K562 (cell line): ENCODE measurements at regions not wholly inside any gene's neighbourhood (a gene's known extent, or its start where the extent isn't known, plus 50 kb on each side); places are given as distances from the start of the nearest gene placed in this dataset.

Experiments
- ATAC-seq: fragments of 200-7000 bp; cut with Tn5 transposase; 3 replicates; pipeline ENCODE4 v1.9.1; 2020; ENCODE audit warnings: moderate library complexity
- BruUV-seq: library from RNA; stranded (reverse); fragments of 400-500 nt; replicated peaks from 2 replicates; lab custom pipeline; 2021; lab: Mats Ljungman, UMichigan
- CTCF ChIA-PET: fragments of 300-600 bp; formaldehyde crosslinking; extraction: SDS; loops from one replicate; lab custom pipeline; 2021; ENCODE audit warnings: low intra/inter-chr PET ratio; lab: Yijun Ruan, JAX
- POLR2A ChIA-PET: fragments of 300-600, 350-650 bp; sonication (Branson Sonifier 250); formaldehyde crosslinking; extraction: SDS; loops from one replicate; lab custom pipeline; 2021; ENCODE audit warnings: antibody characterized with exemption, inconsistent platforms; lab: Yijun Ruan, JAX
- DNase-seq, 4 experiments: peaks; one replicate each; pipeline versions ENCODE4 v3.0.0 to v3.0.0-alpha.2; 2011 to 2018; ENCODE audit warnings: low spot score in 3 of 4, mixed read lengths in 3 of 4; ENCODE audit errors: extremely low read depth in 1 of 4
- FAIRE-seq: peaks from 2 replicates; lab custom pipeline; 2011; peaks lifted over from hg19 to GRCh38; lab: Jason Lieb, UNC
- H2AFZ ChIP-seq: 2 replicates; pipeline ENCODE4 v1.6.0; 2011; ENCODE audit warnings: low read depth, low read length, control low read depth, inconsistent platforms
- H3K27ac ChIP-seq: fragments of 200-600 bp; 3 replicates; pipeline ENCODE4 v1.8.0; 2011; ENCODE audit warnings: low read depth, mild to moderate bottlenecking, control low read depth, inconsistent platforms, low read length, moderate library complexity, mixed read lengths; ENCODE audit errors: extremely low read depth
- H3K27me3 ChIP-seq, 2 experiments: fragments of 300-600 bp in 1 of 2; 2 replicates in 1 of 2; 3 replicates in 1 of 2; pipeline versions ENCODE4 v1.6.0 to v1.8.0; 2011; ENCODE audit warnings: inconsistent platforms in 2 of 2, low read length in 2 of 2, mild to moderate bottlenecking in 1 of 2, mixed read lengths in 1 of 2, moderate library complexity in 1 of 2; ENCODE audit not compliant: control insufficient read depth in 2 of 2, insufficient read depth in 2 of 2
- H3K36me3 ChIP-seq: fragments of 300-600 bp; 3 replicates; pipeline ENCODE4 v1.8.0; 2011; ENCODE audit warnings: mild to moderate bottlenecking, low read length, inconsistent platforms; ENCODE audit not compliant: control insufficient read depth, insufficient read depth
- H3K4me1 ChIP-seq, 2 experiments: fragments of 200-600 bp in 1 of 2; replicated peaks in 1 of 2; 2 replicates in 1 of 2; 3 replicates in 1 of 2; pipeline versions ENCODE4 v1.5.1 to v1.8.0; 2011; ENCODE audit warnings: inconsistent platforms in 2 of 2, low read length in 2 of 2, mild to moderate bottlenecking in 1 of 2, mixed read lengths in 1 of 2, moderate library complexity in 1 of 2; ENCODE audit not compliant: control insufficient read depth in 2 of 2, insufficient read depth in 2 of 2
- H3K4me2 ChIP-seq: 2 replicates; pipeline ENCODE4 v1.6.1; 2011; ENCODE audit warnings: low read length, control low read depth, inconsistent platforms, mixed read lengths; ENCODE audit not compliant: insufficient read depth
- H3K4me3 ChIP-seq: fragments of 200-600 bp; sonication (generic), shearing (Covaris generic); 2 replicates; pipeline ENCODE4 v1.5.1; 2016; ENCODE audit warnings: control low read depth, inconsistent platforms
- H3K79me2 ChIP-seq: fragments of 200-600 bp; 3 replicates; pipeline ENCODE4 v1.8.0; 2011; ENCODE audit warnings: low read length, inconsistent platforms; ENCODE audit not compliant: control insufficient read depth, insufficient read depth
- H3K9ac ChIP-seq, 2 experiments: 2 replicates each; pipeline versions ENCODE4 v1.6.0 to v1.6.1; 2011; ENCODE audit warnings: low read depth in 2 of 2, low read length in 2 of 2, control low read depth in 1 of 2, inconsistent platforms in 1 of 2, mild to moderate bottlenecking in 1 of 2, mixed read lengths in 1 of 2; ENCODE audit not compliant: insufficient read depth in 1 of 2
- H3K9me1 ChIP-seq: one replicate; pipeline ENCODE4 v1.6.0; 2011; ENCODE audit warnings: inconsistent platforms, mild to moderate bottlenecking, low read length, moderate library complexity; ENCODE audit not compliant: control insufficient read depth, insufficient read depth
- H3K9me3 ChIP-seq: replicated peaks from 2 replicates; pipeline ENCODE4 v1.5.1; 2011; ENCODE audit warnings: low read depth, low read length, inconsistent platforms; ENCODE audit not compliant: control insufficient read depth, insufficient read depth
- H4K20me1 ChIP-seq: replicated peaks from 2 replicates; pipeline ENCODE4 v1.6.1; 2011; ENCODE audit warnings: low read length, inconsistent platforms, mixed read lengths; ENCODE audit not compliant: control insufficient read depth, insufficient read depth
- HNRNPH1 ChIP-seq: fragments of 200-400 bp; formaldehyde crosslinking; optimal IDR thresholded peaks from 2 replicates; pipeline ENCODE3; 2017; ENCODE audit warnings: low read depth, mild to moderate bottlenecking, low read length, moderate library complexity
- NFE2L1 ChIP-seq: fragments of 450-650 bp; IDR thresholded peaks from 2 replicates; pipeline ENCODE4 v1.6.1; 2016; ENCODE audit warnings: missing genetic modification characterization, low read depth, mild to moderate bottlenecking, missing compliant biosample characterization, moderate library complexity, borderline replicate concordance
- TAF1 ChIP-seq: IDR thresholded peaks from 2 replicates; pipeline ENCODE4 v1.6.1; 2011; ENCODE audit warnings: mild to moderate bottlenecking, low read length, moderate library complexity; ENCODE audit not compliant: insufficient read depth, control insufficient read depth, severe bottlenecking; ENCODE audit errors: extremely low read depth
- WGBS: fragments of 100-300 bp; shearing (Covaris generic); methylation state at CpG from one replicate; pipeline ENCODE4 v1.1.6; 2016; ENCODE audit warnings: low coverage, mixed read lengths; ENCODE audit not compliant: insufficient coverage; ENCODE audit errors: missing lambda C conversion rate; 5-methylcytosine and 5-hydroxymethylcytosine counted together
- in situ Hi-C: fragments of 300-500 bp; cut with MboI; formaldehyde crosslinking; loops from 4 replicates; pipeline ENCODE4 v1.15.0; 2018; ENCODE audit warnings: inconsistent platforms, mixed read lengths
- intact Hi-C: fragments of 100-400 bp; cut with micrococcal nuclease; formaldehyde crosslinking; loops from 2 replicates; pipeline ENCODE4 v1.14.2; 2022
- TF ChIP-seq, protein P1 (sequence below): fragments of 450-650 bp; conservative IDR thresholded peaks from 2 replicates; pipeline ENCODE4 v1.6.1; 2016; ENCODE audit warnings: missing genetic modification characterization, low read depth, mild to moderate bottlenecking, control low read depth, missing compliant biosample characterization
- TF ChIP-seq, protein P2 (sequence below): fragments of 200-600 bp; sonication (generic); IDR thresholded peaks from one replicate; pipeline ENCODE4 v1.6.1; 2012; ENCODE audit warnings: mild to moderate bottlenecking, low read depth, low read length, inconsistent platforms
- TF ChIP-seq, protein P3 (sequence below): fragments of 150-350 bp; conservative IDR thresholded peaks from 2 replicates; pipeline ENCODE4 v1.6.1; 2014; ENCODE audit warnings: low read length

DNA sequence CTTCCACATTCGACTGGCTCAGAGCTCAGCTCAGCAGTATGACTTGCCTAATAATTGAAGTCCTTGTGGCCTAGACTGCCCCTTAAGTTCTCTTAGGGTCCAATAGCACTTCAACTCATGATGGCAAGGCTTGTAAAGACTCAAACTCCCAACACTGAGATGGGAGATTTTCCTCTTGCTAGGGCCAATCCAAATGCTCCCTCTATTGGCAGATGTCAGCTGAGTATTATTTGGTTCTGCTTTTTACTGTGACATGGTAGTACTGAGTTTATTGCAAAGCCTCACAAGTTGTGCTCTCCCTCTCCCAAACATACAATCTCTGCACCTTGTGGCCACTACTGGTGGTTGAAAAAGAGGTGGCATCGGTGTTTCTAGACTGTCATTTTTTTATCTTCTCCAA is 164.2 kb downstream of the ALG10 start:
- no peaks in the 10 kb centered on the region for H3K27me3 ChIP-seq
- no peaks in the 10 kb centered on the region for H3K9me3 ChIP-seq
- no peaks in the 10 kb centered on the region; a peak in 1 of 5 replicates for H3K4me1 ChIP-seq
- no peak overlapping the region for H3K4me2 ChIP-seq
- H3K4me3 ChIP-seq: no peak overlapping the region
- intact Hi-C loops: loop anchor here (1.0 kb wide), 1 partner anchor 63 kb away; no protein-coding TSS in a partner anchor
- ATAC-seq: peak; percentile 64
- no peaks in the 10 kb centered on the region for H3K79me2 ChIP-seq
- WGBS: 0% methylated on average over 2 of the region's 2 CpGs
- in situ Hi-C loops: no loop called here
- no TSS peak for BruUV-seq
- DNase-seq: peak in 1 of 4 experiments; percentile 12
- no peak for FAIRE-seq
- H3K9ac ChIP-seq: no peak overlapping the region
- no peaks in the 10 kb centered on the region for H4K20me1 ChIP-seq
- H3K36me3 ChIP-seq: no peaks in the 10 kb centered on the region
- H3K9me1 ChIP-seq: no peaks in the 10 kb centered on the region
- ChIA-PET POLR2A (interaction anchor here (0.6 to 0.7 kb wide), 2 partner anchors 122 to 155 kb away, joined by 3 read pairs; no protein-coding TSS in a partner anchor), CTCF (no interaction called here)
- H2AFZ ChIP-seq: no peak overlapping the region
- no peak overlapping the region for H3K27ac ChIP-seq
- TF ChIP-seq HNRNPH1 (no peak), TAF1 (no peak), NFE2L1 (tag) (no peak)
- TF ChIP-seq, protein P1, sequence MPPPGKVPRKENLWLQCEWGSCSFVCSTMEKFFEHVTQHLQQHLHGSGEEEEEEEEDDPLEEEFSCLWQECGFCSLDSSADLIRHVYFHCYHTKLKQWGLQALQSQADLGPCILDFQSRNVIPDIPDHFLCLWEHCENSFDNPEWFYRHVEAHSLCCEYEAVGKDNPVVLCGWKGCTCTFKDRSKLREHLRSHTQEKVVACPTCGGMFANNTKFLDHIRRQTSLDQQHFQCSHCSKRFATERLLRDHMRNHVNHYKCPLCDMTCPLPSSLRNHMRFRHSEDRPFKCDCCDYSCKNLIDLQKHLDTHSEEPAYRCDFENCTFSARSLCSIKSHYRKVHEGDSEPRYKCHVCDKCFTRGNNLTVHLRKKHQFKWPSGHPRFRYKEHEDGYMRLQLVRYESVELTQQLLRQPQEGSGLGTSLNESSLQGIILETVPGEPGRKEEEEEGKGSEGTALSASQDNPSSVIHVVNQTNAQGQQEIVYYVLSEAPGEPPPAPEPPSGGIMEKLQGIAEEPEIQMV (tag): no peak
- TF ChIP-seq, protein P2, sequence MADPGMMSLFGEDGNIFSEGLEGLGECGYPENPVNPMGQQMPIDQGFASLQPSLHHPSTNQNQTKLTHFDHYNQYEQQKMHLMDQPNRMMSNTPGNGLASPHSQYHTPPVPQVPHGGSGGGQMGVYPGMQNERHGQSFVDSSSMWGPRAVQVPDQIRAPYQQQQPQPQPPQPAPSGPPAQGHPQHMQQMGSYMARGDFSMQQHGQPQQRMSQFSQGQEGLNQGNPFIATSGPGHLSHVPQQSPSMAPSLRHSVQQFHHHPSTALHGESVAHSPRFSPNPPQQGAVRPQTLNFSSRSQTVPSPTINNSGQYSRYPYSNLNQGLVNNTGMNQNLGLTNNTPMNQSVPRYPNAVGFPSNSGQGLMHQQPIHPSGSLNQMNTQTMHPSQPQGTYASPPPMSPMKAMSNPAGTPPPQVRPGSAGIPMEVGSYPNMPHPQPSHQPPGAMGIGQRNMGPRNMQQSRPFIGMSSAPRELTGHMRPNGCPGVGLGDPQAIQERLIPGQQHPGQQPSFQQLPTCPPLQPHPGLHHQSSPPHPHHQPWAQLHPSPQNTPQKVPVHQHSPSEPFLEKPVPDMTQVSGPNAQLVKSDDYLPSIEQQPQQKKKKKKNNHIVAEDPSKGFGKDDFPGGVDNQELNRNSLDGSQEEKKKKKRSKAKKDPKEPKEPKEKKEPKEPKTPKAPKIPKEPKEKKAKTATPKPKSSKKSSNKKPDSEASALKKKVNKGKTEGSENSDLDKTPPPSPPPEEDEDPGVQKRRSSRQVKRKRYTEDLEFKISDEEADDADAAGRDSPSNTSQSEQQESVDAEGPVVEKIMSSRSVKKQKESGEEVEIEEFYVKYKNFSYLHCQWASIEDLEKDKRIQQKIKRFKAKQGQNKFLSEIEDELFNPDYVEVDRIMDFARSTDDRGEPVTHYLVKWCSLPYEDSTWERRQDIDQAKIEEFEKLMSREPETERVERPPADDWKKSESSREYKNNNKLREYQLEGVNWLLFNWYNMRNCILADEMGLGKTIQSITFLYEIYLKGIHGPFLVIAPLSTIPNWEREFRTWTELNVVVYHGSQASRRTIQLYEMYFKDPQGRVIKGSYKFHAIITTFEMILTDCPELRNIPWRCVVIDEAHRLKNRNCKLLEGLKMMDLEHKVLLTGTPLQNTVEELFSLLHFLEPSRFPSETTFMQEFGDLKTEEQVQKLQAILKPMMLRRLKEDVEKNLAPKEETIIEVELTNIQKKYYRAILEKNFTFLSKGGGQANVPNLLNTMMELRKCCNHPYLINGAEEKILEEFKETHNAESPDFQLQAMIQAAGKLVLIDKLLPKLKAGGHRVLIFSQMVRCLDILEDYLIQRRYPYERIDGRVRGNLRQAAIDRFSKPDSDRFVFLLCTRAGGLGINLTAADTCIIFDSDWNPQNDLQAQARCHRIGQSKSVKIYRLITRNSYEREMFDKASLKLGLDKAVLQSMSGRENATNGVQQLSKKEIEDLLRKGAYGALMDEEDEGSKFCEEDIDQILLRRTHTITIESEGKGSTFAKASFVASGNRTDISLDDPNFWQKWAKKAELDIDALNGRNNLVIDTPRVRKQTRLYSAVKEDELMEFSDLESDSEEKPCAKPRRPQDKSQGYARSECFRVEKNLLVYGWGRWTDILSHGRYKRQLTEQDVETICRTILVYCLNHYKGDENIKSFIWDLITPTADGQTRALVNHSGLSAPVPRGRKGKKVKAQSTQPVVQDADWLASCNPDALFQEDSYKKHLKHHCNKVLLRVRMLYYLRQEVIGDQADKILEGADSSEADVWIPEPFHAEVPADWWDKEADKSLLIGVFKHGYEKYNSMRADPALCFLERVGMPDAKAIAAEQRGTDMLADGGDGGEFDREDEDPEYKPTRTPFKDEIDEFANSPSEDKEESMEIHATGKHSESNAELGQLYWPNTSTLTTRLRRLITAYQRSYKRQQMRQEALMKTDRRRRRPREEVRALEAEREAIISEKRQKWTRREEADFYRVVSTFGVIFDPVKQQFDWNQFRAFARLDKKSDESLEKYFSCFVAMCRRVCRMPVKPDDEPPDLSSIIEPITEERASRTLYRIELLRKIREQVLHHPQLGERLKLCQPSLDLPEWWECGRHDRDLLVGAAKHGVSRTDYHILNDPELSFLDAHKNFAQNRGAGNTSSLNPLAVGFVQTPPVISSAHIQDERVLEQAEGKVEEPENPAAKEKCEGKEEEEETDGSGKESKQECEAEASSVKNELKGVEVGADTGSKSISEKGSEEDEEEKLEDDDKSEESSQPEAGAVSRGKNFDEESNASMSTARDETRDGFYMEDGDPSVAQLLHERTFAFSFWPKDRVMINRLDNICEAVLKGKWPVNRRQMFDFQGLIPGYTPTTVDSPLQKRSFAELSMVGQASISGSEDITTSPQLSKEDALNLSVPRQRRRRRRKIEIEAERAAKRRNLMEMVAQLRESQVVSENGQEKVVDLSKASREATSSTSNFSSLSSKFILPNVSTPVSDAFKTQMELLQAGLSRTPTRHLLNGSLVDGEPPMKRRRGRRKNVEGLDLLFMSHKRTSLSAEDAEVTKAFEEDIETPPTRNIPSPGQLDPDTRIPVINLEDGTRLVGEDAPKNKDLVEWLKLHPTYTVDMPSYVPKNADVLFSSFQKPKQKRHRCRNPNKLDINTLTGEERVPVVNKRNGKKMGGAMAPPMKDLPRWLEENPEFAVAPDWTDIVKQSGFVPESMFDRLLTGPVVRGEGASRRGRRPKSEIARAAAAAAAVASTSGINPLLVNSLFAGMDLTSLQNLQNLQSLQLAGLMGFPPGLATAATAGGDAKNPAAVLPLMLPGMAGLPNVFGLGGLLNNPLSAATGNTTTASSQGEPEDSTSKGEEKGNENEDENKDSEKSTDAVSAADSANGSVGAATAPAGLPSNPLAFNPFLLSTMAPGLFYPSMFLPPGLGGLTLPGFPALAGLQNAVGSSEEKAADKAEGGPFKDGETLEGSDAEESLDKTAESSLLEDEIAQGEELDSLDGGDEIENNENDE: no peak
- TF ChIP-seq, protein P3, sequence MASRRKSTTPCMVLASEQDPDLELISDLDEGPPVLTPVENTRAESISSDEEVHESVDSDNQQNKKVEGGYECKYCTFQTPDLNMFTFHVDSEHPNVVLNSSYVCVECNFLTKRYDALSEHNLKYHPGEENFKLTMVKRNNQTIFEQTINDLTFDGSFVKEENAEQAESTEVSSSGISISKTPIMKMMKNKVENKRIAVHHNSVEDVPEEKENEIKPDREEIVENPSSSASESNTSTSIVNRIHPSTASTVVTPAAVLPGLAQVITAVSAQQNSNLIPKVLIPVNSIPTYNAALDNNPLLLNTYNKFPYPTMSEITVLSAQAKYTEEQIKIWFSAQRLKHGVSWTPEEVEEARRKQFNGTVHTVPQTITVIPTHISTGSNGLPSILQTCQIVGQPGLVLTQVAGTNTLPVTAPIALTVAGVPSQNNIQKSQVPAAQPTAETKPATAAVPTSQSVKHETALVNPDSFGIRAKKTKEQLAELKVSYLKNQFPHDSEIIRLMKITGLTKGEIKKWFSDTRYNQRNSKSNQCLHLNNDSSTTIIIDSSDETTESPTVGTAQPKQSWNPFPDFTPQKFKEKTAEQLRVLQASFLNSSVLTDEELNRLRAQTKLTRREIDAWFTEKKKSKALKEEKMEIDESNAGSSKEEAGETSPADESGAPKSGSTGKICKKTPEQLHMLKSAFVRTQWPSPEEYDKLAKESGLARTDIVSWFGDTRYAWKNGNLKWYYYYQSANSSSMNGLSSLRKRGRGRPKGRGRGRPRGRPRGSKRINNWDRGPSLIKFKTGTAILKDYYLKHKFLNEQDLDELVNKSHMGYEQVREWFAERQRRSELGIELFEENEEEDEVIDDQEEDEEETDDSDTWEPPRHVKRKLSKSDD: no peak
